Posterior vena cava (tissue), 2 donors: ENCODE measurements at regions not wholly inside any gene's neighbourhood (a gene's known extent, or its start where the extent isn't known, plus 50 kb on each side); places are given as distances from the start of the nearest gene placed in this dataset.

Experiments used
- DNase-seq: peaks from one replicate; pipeline ENCODE4 v3.0.0-alpha.2; 2020; ENCODE audit warnings: low spot score
- intact Hi-C, 2 donors: fragments of 100-400 bp; cut with DNase I; formaldehyde crosslinking; loops; one replicate each; pipeline versions ENCODE4 v1.14.1 to v1.14.2; 2022 to 2023
- donor health status: DM: yes; HTN: yes; CAD: no.
- donor health status: DM: yes; HTN: yes; CAD: no.

DNA sequence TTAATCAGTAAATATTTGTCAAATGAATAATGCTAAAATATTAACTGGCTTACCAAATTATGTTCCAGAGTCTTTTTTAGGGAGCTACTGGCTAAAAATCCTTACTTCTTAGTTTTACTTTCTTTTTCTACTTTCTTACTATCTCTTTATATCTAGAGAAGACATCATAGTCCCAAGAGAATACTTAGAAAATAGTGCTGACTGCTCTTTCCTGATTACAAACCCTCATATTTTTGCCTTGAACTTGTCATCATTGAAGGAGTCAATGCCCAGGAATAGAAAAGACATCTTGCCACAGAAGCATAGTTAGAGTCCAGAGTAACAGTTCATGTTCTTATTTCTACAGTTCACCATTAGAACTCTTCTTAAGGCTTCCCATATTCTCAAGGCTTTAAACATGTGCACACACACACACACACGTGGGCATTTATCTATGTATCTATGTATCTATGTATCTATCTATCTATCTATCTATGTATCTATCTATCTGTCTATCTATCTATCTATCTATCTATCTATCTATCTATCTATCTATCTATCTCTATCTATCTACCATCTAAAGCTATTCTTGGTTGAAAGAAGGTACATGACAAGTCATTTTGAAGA, 654.3 kb downstream of the ANXA1 start:
- DNase-seq: no peak
- intact Hi-C loops: no loop called here

- DNase-seq: no peak
- intact Hi-C loops: loop anchor here in 1 of 2 donors (1.0 kb wide), 1 partner anchor 10 kb away; no protein-coding TSS in a partner anchor
These were observed 655.2 kb downstream of the ANXA1 start for GRCh38 chr9:73806876-73807275.

- no peak for DNase-seq
- intact Hi-C loops: loop anchor here in 1 of 2 donors (1.0 kb wide), 1 partner anchor 9 kb away; no protein-coding TSS in a partner anchor
These were observed 656.3 kb downstream of the ANXA1 start for GRCh38 chr9:73807952-73808351.

- no peak for DNase-seq
- intact Hi-C loops: no loop called here
These were observed 659.0 kb downstream of the ANXA1 start for GRCh38 chr9:73810585-73811215.

DNA sequence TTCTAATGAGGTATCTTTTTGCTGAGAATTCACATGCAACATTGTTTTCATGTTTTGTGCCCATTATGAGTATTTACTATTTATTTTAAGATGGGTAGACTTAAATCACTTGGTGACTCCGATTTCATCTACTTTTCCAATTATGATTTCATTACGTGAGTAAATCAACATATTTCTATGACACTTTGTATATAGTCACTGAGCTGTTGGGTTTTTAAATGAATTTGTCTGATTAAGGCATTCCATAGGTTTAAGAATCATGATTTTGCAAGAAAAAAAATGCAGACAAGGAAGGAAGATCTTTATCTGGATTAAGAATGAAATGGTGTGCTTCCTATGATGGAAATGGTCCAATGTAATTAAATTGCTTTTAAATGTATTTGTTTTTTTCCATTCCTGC, 661.9 kb downstream of the ANXA1 start:
- intact Hi-C loops: no loop called here
- DNase-seq: no peak

- intact Hi-C loops: loop anchor here in 1 of 2 donors (1.0 kb wide), 1 partner anchor 10 kb away; no protein-coding TSS in a partner anchor
These were observed 665.2 kb downstream of the ANXA1 start for GRCh38 chr9:73816905-73817304.

DNA sequence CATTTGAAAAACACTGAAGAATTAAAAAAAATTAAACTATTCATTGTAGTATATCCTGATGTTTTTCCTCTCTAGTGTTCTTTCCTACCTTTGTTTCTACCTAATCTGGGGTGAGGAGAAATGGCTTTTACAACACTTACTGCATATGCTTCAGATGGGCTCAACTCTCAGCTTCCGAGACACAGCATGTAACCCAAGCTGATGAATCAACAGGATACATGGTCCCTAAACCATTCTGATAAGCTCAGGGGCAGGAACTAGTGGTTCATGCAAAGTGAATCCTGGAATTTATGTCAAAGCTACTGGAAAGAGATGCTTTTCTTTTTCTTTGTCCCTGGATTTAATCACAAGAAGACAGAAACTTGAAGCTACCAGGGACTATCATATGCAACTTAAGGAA, 672.5 kb upstream of the RORB start:
- intact Hi-C loops: loop anchor here in 1 of 2 donors (10.0 kb wide), 1 partner anchor 780 kb away; no protein-coding TSS in a partner anchor

More at GRCh38 chr9:73816905-73817304, 665.2 kb downstream of the ANXA1 start:
- DNase-seq: no peak

DNA sequence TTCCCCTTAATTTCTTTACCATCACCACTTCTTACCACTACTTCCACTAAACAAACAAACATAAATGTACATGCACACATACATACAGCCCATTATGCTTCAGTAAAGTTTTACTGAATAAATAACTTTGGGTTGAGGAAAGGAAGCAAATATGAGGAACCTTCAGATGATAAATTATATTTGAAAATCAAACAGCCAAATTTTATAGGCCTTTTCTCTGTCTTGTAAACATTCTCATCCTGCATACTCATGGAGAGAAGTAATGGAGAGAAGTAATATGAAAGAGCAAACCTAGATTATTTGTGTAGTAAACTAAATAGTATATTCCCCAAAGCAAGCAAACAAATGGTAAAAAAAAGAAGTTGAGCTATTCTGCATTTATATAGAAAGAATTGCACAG, 658.3 kb upstream of the RORB start:
- intact Hi-C loops: no loop called here
- no peak for DNase-seq

More for the DNA sequence above, 672.5 kb upstream of the RORB start:
- no peak for DNase-seq

DNA sequence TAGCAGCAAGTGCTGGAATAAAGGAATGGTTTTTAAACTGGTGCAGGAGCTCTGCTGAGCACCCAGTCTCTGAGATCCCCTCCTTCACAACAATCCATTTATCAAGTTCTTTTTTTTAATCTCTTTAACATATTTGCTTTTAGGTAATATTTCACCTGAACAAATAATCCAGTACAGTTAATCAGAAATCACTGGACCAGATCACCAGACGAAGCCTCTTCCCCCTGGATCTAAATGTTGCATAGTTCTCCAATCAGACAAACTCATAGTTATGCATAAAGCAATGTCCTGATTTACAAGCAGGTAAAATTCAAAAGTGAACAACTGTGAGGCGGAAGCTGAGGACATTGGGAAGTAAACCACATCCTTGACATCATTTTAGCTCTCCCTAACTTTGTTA, 657.7 kb upstream of the RORB start:
- no peak for DNase-seq
- intact Hi-C loops: no loop called here

GRCh38 chr9:73841018-73841417, 656.1 kb upstream of the RORB start:
- no peak for DNase-seq
- intact Hi-C loops: no loop called here

- intact Hi-C loops: no loop called here
- no peak for DNase-seq
These were observed 653.0 kb upstream of the RORB start for GRCh38 chr9:73844135-73844534.

DNA sequence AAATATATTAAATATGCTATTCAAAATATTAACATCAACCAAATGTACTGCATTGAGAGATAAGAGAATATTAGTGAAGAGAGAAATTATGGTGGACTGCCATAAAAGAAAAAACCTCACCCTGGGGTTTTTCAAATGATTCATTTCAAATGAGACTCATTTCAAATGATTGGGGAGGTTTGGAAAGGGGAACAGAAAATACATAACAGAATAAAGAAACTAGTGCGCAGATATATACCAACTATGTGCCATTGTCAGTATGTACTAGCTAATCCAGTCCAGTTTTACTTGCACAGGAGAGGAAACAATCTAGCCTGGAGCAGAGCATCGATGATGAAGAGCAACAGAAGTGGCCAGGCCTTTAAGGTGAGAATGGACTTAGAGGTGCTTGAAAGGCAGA, 651.6 kb upstream of the RORB start:
- DNase-seq: no peak
- intact Hi-C loops: no loop called here

GRCh38 chr9:73845954-73846690, 651.0 kb upstream of the RORB start:
- intact Hi-C loops: no loop called here

GRCh38 chr9:73847536-73847935, 649.6 kb upstream of the RORB start:
- DNase-seq: no peak
- intact Hi-C loops: no loop called here

More at GRCh38 chr9:73845954-73846690, 651.0 kb upstream of the RORB start:
- DNase-seq: no peak

GRCh38 chr9:73853549-73853948, 643.6 kb upstream of the RORB start:
- intact Hi-C loops: no loop called here
- DNase-seq: no peak

GRCh38 chr9:73855206-73855605, 641.9 kb upstream of the RORB start:
- intact Hi-C loops: no loop called here
- no peak for DNase-seq

GRCh38 chr9:73863924-73864323, 633.2 kb upstream of the RORB start:
- DNase-seq: no peak
- intact Hi-C loops: no loop called here

DNA sequence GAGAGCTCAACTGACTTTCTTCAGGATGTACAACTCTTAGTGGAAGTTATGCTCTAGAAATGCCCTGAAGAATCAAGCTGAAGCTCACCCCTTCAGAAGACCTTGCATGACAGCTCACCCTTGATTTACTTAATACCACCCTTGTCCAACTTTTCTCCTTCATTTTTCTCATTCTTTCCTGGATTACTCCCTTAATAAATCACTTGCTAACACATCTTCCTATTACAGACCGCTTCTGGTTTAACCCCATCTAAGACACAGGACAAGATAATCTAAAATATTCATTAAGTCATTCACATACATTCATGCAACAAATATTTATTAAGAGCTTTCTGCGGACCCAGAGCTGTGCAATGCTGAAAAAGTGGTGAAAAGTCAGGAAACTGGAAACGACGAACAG, 630.7 kb upstream of the RORB start:
- DNase-seq: no peak
- intact Hi-C loops: no loop called here

GRCh38 chr9:73869264-73869663, 627.9 kb upstream of the RORB start:
- intact Hi-C loops: no loop called here
- DNase-seq: no peak

- intact Hi-C loops: no loop called here
- no peak for DNase-seq
These were observed 625.5 kb upstream of the RORB start for GRCh38 chr9:73871636-73872035.
